K562 (cell line): ENCODE measurements at regions not wholly inside any gene's neighbourhood (a gene's known extent, or its start where the extent isn't known, plus 50 kb on each side); places are given as distances from the start of the nearest gene placed in this dataset.

ENCODE experiments used
- ATAC-seq: fragments of 200-7000 bp; cut with Tn5 transposase; 3 replicates; pipeline ENCODE4 v1.9.1; 2020; ENCODE audit warnings: moderate library complexity
- BruUV-seq: library from RNA; stranded (reverse); fragments of 400-500 nt; replicated peaks from 2 replicates; lab custom pipeline; 2021; lab: Mats Ljungman, UMichigan
- CTCF ChIA-PET: fragments of 300-600 bp; formaldehyde crosslinking; extraction: SDS; loops from one replicate; lab custom pipeline; 2021; ENCODE audit warnings: low intra/inter-chr PET ratio; lab: Yijun Ruan, JAX
- POLR2A ChIA-PET: fragments of 300-600, 350-650 bp; sonication (Branson Sonifier 250); formaldehyde crosslinking; extraction: SDS; loops from one replicate; lab custom pipeline; 2021; ENCODE audit warnings: antibody characterized with exemption, inconsistent platforms; lab: Yijun Ruan, JAX
- DNase-seq, 4 experiments: peaks; one replicate each; pipeline versions ENCODE4 v3.0.0 to v3.0.0-alpha.2; 2011 to 2018; ENCODE audit warnings: low spot score in 3 of 4, mixed read lengths in 3 of 4; ENCODE audit errors: extremely low read depth in 1 of 4
- FAIRE-seq: peaks from 2 replicates; lab custom pipeline; 2011; peaks lifted over from hg19 to GRCh38; lab: Jason Lieb, UNC
- H2AFZ ChIP-seq: 2 replicates; pipeline ENCODE4 v1.6.0; 2011; ENCODE audit warnings: low read depth, low read length, control low read depth, inconsistent platforms
- H3K27ac ChIP-seq: fragments of 200-600 bp; 3 replicates; pipeline ENCODE4 v1.8.0; 2011; ENCODE audit warnings: low read depth, mild to moderate bottlenecking, control low read depth, inconsistent platforms, low read length, moderate library complexity, mixed read lengths; ENCODE audit errors: extremely low read depth
- H3K27me3 ChIP-seq, 2 experiments: fragments of 300-600 bp in 1 of 2; 2 replicates in 1 of 2; 3 replicates in 1 of 2; pipeline versions ENCODE4 v1.6.0 to v1.8.0; 2011; ENCODE audit warnings: inconsistent platforms in 2 of 2, low read length in 2 of 2, mild to moderate bottlenecking in 1 of 2, mixed read lengths in 1 of 2, moderate library complexity in 1 of 2; ENCODE audit not compliant: control insufficient read depth in 2 of 2, insufficient read depth in 2 of 2
- H3K36me3 ChIP-seq: fragments of 300-600 bp; 3 replicates; pipeline ENCODE4 v1.8.0; 2011; ENCODE audit warnings: mild to moderate bottlenecking, low read length, inconsistent platforms; ENCODE audit not compliant: control insufficient read depth, insufficient read depth
- H3K4me1 ChIP-seq, 2 experiments: fragments of 200-600 bp in 1 of 2; replicated peaks in 1 of 2; 2 replicates in 1 of 2; 3 replicates in 1 of 2; pipeline versions ENCODE4 v1.5.1 to v1.8.0; 2011; ENCODE audit warnings: inconsistent platforms in 2 of 2, low read length in 2 of 2, mild to moderate bottlenecking in 1 of 2, mixed read lengths in 1 of 2, moderate library complexity in 1 of 2; ENCODE audit not compliant: control insufficient read depth in 2 of 2, insufficient read depth in 2 of 2
- H3K4me2 ChIP-seq: 2 replicates; pipeline ENCODE4 v1.6.1; 2011; ENCODE audit warnings: low read length, control low read depth, inconsistent platforms, mixed read lengths; ENCODE audit not compliant: insufficient read depth
- H3K4me3 ChIP-seq: fragments of 200-600 bp; sonication (generic), shearing (Covaris generic); 2 replicates; pipeline ENCODE4 v1.5.1; 2016; ENCODE audit warnings: control low read depth, inconsistent platforms
- H3K79me2 ChIP-seq: fragments of 200-600 bp; 3 replicates; pipeline ENCODE4 v1.8.0; 2011; ENCODE audit warnings: low read length, inconsistent platforms; ENCODE audit not compliant: control insufficient read depth, insufficient read depth
- H3K9ac ChIP-seq, 2 experiments: 2 replicates each; pipeline versions ENCODE4 v1.6.0 to v1.6.1; 2011; ENCODE audit warnings: low read depth in 2 of 2, low read length in 2 of 2, control low read depth in 1 of 2, inconsistent platforms in 1 of 2, mild to moderate bottlenecking in 1 of 2, mixed read lengths in 1 of 2; ENCODE audit not compliant: insufficient read depth in 1 of 2
- H3K9me1 ChIP-seq: one replicate; pipeline ENCODE4 v1.6.0; 2011; ENCODE audit warnings: inconsistent platforms, mild to moderate bottlenecking, low read length, moderate library complexity; ENCODE audit not compliant: control insufficient read depth, insufficient read depth
- H3K9me3 ChIP-seq: replicated peaks from 2 replicates; pipeline ENCODE4 v1.5.1; 2011; ENCODE audit warnings: low read depth, low read length, inconsistent platforms; ENCODE audit not compliant: control insufficient read depth, insufficient read depth
- H4K20me1 ChIP-seq: replicated peaks from 2 replicates; pipeline ENCODE4 v1.6.1; 2011; ENCODE audit warnings: low read length, inconsistent platforms, mixed read lengths; ENCODE audit not compliant: control insufficient read depth, insufficient read depth
- ESRRA ChIP-seq: fragments of 450-650 bp; IDR thresholded peaks from 2 replicates; pipeline ENCODE4 v1.6.1; 2014; ENCODE audit warnings: low read depth, mild to moderate bottlenecking, moderate library complexity, borderline replicate concordance
- FOSL1 ChIP-seq: fragments of 200-800 bp; sonication (Bioruptor generic); conservative IDR thresholded peaks from 2 replicates; pipeline ENCODE4 v1.6.1; 2016; ENCODE audit warnings: missing genetic modification characterization, missing compliant biosample characterization
- HNRNPUL1 ChIP-seq: fragments of 200-400 bp; formaldehyde crosslinking; IDR thresholded peaks from 2 replicates; pipeline ENCODE4 v1.6.1; 2017; ENCODE audit warnings: low read length
- JUNB ChIP-seq: fragments of 450-650 bp; formaldehyde crosslinking; conservative IDR thresholded peaks from 2 replicates; pipeline ENCODE4 v1.4.0; 2020; ENCODE audit warnings: mild to moderate bottlenecking
- KAT7 ChIP-seq: sonication (generic); formaldehyde crosslinking; IDR thresholded peaks from 2 replicates; pipeline ENCODE4 v1.8.0; 2022; ENCODE audit warnings: missing genetic modification reagents, mild to moderate bottlenecking, borderline replicate concordance
- SMARCB1 ChIP-seq: IDR thresholded peaks from 2 replicates; pipeline ENCODE4 v1.6.1; 2011; ENCODE audit warnings: improper control_type of control experiment, low read depth; ENCODE audit not compliant: insufficient read length
- SP2 ChIP-seq: IDR thresholded peaks from 2 replicates; pipeline ENCODE4 v1.6.1; 2011; ENCODE audit warnings: mild to moderate bottlenecking, low read depth, low read length, moderate library complexity; ENCODE audit not compliant: poor library complexity, severe bottlenecking; ENCODE audit errors: extremely low read depth
- ZKSCAN3 ChIP-seq: fragments of 250-450 bp; sonication (Bioruptor Pico); IDR thresholded peaks from 2 replicates; pipeline ENCODE4 v1.4.0; 2020
- ZNF165 ChIP-seq: fragments of 250-450 bp; sonication (Bioruptor Pico); IDR thresholded peaks from 2 replicates; pipeline ENCODE4 v1.4.0; 2020; ENCODE audit warnings: borderline replicate concordance
- ZNF384 ChIP-seq: IDR thresholded peaks from 2 replicates; pipeline ENCODE4 v1.6.1; 2012; ENCODE audit warnings: low read depth, low read length, improper control_type of control experiment
- ZNF589 ChIP-seq: fragments of 200-800 bp; sonication (Bioruptor generic); IDR thresholded peaks from 2 replicates; pipeline ENCODE4 v1.6.1; 2016; ENCODE audit warnings: low read depth, missing genetic modification characterization, missing compliant biosample characterization
- ZNF668 ChIP-seq: fragments of 250-450 bp; sonication (Bioruptor Pico); IDR thresholded peaks from 2 replicates; pipeline ENCODE4 v1.8.0; 2022; ENCODE audit warnings: mild to moderate bottlenecking, inconsistent platforms
- ZNF79 ChIP-seq: fragments of 250-450 bp; sonication (Bioruptor Pico); IDR thresholded peaks from 2 replicates; pipeline ENCODE4 v1.4.0; 2020; ENCODE audit warnings: low read depth, mild to moderate bottlenecking, moderate library complexity
- in situ Hi-C: fragments of 300-500 bp; cut with MboI; formaldehyde crosslinking; loops from 4 replicates; pipeline ENCODE4 v1.15.0; 2018; ENCODE audit warnings: inconsistent platforms, mixed read lengths
- intact Hi-C: fragments of 100-400 bp; cut with micrococcal nuclease; formaldehyde crosslinking; loops from 2 replicates; pipeline ENCODE4 v1.14.2; 2022
- TF ChIP-seq, protein P1 (sequence below): sonication (generic); formaldehyde crosslinking; IDR thresholded peaks from 2 replicates; pipeline ENCODE4 v1.8.1; 2023; ENCODE audit warnings: missing genetic modification reagents, mild to moderate bottlenecking, borderline replicate concordance
- TF ChIP-seq, protein P2 (sequence below): sonication (generic); formaldehyde crosslinking; IDR thresholded peaks from 2 replicates; pipeline ENCODE4 v1.8.1; 2023; ENCODE audit warnings: mild to moderate bottlenecking, missing genetic modification reagents
- TF ChIP-seq, protein P3 (sequence below): fragments of 200-800 bp; sonication (Bioruptor generic); IDR thresholded peaks from 2 replicates; pipeline ENCODE4 v1.6.1; 2017; ENCODE audit warnings: missing genetic modification characterization, missing compliant biosample characterization
- TF ChIP-seq, protein P4 (sequence below): fragments of 250-450 bp; sonication (Bioruptor Pico); IDR thresholded peaks from 2 replicates; pipeline ENCODE4 v1.5.0; 2021

DNA sequence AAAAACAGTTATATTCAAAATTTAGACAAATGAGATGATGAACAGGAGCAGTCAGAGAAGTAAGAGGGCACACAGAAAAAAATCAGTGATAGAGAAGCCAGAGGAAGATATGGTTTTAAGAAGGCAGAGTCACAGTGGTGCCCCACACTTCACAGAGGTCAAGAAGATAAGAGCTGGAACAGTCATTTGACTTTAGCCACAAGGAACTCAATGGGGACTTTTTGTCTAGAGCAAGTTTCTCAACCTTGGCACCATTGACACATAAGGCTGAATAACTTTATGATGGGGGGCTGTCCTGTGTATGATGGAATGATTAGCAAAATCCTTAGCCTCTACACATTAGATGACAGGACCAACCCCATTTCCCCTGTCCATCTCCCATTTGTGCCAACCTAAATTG, 172.8 kb upstream of the PLEKHG7 start:
- Histone ChIP-seq H3K9me3 (no peaks in the 10 kb centered on the region), H3K9ac (no peak overlapping the region), H3K27me3 (no peaks in the 10 kb centered on the region), H2AFZ (no peak overlapping the region), H3K4me2 (no peak overlapping the region), H3K4me3 (no peak overlapping the region), H3K36me3 (no peaks in the 10 kb centered on the region), H3K79me2 (no peaks in the 10 kb centered on the region), H3K4me1 (no peaks in the 10 kb centered on the region), H3K9me1 (no peaks in the 10 kb centered on the region), H3K27ac (no peak overlapping the region), H4K20me1 (no peaks in the 10 kb centered on the region)
- intact Hi-C loops (no loop called here), in situ Hi-C loops (no loop called here)
- no TSS peak for BruUV-seq
- no peak for DNase-seq
- peak; percentile 15 for FAIRE-seq
- ATAC-seq = no peak
- ChIA-PET CTCF (no interaction called here), POLR2A (no interaction called here)
- TF ChIP-seq ZNF589 (CRISPR knock-in tag) = no peak
- TF ChIP-seq FOSL1 (tag) = peak; percentile 65
- no peak for TF ChIP-seq ZNF165 (CRISPR knock-in tag)
- TF ChIP-seq ZNF79 = no peak
- no peak for TF ChIP-seq ZNF668 (CRISPR knock-in tag)
- TF ChIP-seq SMARCB1 = no peak
- no peak for TF ChIP-seq ZKSCAN3 (CRISPR knock-in tag)
- TF ChIP-seq SP2 = no peak
- TF ChIP-seq, protein P1, sequence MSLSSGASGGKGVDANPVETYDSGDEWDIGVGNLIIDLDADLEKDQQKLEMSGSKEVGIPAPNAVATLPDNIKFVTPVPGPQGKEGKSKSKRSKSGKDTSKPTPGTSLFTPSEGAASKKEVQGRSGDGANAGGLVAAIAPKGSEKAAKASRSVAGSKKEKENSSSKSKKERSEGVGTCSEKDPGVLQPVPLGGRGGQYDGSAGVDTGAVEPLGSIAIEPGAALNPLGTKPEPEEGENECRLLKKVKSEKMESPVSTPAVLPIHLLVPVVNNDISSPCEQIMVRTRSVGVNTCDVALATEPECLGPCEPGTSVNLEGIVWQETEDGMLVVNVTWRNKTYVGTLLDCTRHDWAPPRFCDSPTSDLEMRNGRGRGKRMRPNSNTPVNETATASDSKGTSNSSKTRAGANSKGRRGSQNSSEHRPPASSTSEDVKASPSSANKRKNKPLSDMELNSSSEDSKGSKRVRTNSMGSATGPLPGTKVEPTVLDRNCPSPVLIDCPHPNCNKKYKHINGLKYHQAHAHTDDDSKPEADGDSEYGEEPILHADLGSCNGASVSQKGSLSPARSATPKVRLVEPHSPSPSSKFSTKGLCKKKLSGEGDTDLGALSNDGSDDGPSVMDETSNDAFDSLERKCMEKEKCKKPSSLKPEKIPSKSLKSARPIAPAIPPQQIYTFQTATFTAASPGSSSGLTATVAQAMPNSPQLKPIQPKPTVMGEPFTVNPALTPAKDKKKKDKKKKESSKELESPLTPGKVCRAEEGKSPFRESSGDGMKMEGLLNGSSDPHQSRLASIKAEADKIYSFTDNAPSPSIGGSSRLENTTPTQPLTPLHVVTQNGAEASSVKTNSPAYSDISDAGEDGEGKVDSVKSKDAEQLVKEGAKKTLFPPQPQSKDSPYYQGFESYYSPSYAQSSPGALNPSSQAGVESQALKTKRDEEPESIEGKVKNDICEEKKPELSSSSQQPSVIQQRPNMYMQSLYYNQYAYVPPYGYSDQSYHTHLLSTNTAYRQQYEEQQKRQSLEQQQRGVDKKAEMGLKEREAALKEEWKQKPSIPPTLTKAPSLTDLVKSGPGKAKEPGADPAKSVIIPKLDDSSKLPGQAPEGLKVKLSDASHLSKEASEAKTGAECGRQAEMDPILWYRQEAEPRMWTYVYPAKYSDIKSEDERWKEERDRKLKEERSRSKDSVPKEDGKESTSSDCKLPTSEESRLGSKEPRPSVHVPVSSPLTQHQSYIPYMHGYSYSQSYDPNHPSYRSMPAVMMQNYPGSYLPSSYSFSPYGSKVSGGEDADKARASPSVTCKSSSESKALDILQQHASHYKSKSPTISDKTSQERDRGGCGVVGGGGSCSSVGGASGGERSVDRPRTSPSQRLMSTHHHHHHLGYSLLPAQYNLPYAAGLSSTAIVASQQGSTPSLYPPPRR (CRISPR knock-in tag) = no peak
- no peak for TF ChIP-seq ZNF384
- TF ChIP-seq, protein P2, sequence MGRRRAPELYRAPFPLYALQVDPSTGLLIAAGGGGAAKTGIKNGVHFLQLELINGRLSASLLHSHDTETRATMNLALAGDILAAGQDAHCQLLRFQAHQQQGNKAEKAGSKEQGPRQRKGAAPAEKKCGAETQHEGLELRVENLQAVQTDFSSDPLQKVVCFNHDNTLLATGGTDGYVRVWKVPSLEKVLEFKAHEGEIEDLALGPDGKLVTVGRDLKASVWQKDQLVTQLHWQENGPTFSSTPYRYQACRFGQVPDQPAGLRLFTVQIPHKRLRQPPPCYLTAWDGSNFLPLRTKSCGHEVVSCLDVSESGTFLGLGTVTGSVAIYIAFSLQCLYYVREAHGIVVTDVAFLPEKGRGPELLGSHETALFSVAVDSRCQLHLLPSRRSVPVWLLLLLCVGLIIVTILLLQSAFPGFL (CRISPR knock-in tag) = no peak
- 0 out of 2 replicates have a peak, but pooled peaks have one; percentile 35 for TF ChIP-seq ESRRA
- TF ChIP-seq, protein P3, sequence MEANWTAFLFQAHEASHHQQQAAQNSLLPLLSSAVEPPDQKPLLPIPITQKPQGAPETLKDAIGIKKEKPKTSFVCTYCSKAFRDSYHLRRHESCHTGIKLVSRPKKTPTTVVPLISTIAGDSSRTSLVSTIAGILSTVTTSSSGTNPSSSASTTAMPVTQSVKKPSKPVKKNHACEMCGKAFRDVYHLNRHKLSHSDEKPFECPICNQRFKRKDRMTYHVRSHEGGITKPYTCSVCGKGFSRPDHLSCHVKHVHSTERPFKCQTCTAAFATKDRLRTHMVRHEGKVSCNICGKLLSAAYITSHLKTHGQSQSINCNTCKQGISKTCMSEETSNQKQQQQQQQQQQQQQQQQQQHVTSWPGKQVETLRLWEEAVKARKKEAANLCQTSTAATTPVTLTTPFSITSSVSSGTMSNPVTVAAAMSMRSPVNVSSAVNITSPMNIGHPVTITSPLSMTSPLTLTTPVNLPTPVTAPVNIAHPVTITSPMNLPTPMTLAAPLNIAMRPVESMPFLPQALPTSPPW (CRISPR knock-in tag) = 0 out of 2 replicates have a peak, but pooled peaks have one; percentile 23
- no peak for TF ChIP-seq KAT7
- TF ChIP-seq HNRNPUL1 = no peak
- TF ChIP-seq, protein P4, sequence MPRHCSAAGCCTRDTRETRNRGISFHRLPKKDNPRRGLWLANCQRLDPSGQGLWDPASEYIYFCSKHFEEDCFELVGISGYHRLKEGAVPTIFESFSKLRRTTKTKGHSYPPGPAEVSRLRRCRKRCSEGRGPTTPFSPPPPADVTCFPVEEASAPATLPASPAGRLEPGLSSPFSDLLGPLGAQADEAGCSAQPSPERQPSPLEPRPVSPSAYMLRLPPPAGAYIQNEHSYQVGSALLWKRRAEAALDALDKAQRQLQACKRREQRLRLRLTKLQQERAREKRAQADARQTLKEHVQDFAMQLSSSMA = no peak
- TF ChIP-seq JUNB (CRISPR knock-in tag) = no peak
